ENCODE measurements at regions not wholly inside any gene's neighbourhood (a gene's known extent, or its start where the extent isn't known, plus 50 kb on each side); places are given as distances from the start of the nearest gene placed in this dataset.

DNA sequence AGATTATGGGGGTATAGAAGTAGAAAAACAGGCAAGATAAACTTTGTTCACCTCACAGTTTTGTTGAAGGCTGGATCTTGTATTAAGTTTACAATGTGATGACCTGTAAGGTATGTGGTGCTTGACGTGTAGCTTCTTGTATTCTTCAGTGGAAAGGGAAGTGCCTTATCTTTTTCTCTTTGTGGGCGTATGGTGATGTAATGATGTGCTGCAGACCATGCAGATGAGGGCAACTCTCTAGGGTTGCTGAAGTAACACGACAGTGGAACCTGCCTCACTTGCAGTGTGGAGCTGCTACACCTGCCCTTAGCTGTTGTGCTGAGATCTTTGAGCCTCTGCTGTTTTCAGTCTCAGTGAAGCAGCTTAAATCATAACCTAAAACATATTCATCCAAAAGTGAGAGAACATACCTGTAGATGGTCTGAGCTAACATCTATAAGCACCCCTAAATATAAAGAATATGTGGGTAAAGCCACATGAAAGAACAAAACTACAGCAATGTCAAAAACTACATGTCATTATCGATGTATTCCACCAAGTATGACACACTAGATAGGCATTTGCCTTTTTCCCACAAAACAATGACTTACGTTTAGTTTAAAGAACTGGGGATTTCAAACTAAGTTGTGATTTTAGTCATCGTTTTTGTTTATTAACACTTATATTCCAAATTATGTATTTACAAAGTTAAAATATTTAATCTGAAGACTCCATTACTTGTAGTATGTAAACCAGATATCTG, 1144.1 kb downstream of the CNTNAP5 start:
- H3K4me2 ChIP-seq (ENCODE audit: low read length) = no peak overlapping the region
- no peak for TF ChIP-seq EZH2phosphoT487 (IDR thresholded peaks at IDR 0.05; ENCODE audit: low read depth)
- TF ChIP-seq, protein P1, sequence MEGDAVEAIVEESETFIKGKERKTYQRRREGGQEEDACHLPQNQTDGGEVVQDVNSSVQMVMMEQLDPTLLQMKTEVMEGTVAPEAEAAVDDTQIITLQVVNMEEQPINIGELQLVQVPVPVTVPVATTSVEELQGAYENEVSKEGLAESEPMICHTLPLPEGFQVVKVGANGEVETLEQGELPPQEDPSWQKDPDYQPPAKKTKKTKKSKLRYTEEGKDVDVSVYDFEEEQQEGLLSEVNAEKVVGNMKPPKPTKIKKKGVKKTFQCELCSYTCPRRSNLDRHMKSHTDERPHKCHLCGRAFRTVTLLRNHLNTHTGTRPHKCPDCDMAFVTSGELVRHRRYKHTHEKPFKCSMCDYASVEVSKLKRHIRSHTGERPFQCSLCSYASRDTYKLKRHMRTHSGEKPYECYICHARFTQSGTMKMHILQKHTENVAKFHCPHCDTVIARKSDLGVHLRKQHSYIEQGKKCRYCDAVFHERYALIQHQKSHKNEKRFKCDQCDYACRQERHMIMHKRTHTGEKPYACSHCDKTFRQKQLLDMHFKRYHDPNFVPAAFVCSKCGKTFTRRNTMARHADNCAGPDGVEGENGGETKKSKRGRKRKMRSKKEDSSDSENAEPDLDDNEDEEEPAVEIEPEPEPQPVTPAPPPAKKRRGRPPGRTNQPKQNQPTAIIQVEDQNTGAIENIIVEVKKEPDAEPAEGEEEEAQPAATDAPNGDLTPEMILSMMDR (IDR thresholded peaks at IDR 0.05; ENCODE audit: low read depth, low read length) = no peak
- H3K9me3 ChIP-seq (ENCODE audit: insufficient read depth, low read length) = no peaks in the 10 kb centered on the region
- no peaks in the 10 kb centered on the region for H3K27me3 ChIP-seq (ENCODE audit: low read depth, low read length)
- no peak overlapping the region for H3K9ac ChIP-seq (ENCODE audit: low read length)
- H3K79me2 ChIP-seq (ENCODE audit: low read length) = no peaks in the 10 kb centered on the region
- H4K20me1 ChIP-seq (ENCODE audit: insufficient read depth, low read length) = no peaks in the 10 kb centered on the region
- no peaks in the 10 kb centered on the region for H3K4me1 ChIP-seq (ENCODE audit: low read length)
- H3K4me3 ChIP-seq (ENCODE audit: low read length) = no peak overlapping the region
- peak overlapping the region; percentile 25; the same call in 1 of the 2 replicates for H2AFZ ChIP-seq (ENCODE audit: low read depth, low read length)
- no peak overlapping the region for H3K27ac ChIP-seq (ENCODE audit: low read length)
- no peaks in the 10 kb centered on the region for H3K36me3 ChIP-seq (replicated peaks; ENCODE audit: low read depth, low read length)

- no peak overlapping the region for H3K27ac ChIP-seq (ENCODE audit: low read length)
- no peaks in the 10 kb centered on the region for H3K79me2 ChIP-seq (ENCODE audit: low read length)
- H3K9me3 ChIP-seq (ENCODE audit: insufficient read depth, low read length) = no peaks in the 10 kb centered on the region
- H3K4me2 ChIP-seq (ENCODE audit: low read length) = no peak overlapping the region
- H3K4me1 ChIP-seq (ENCODE audit: low read length) = no peaks in the 10 kb centered on the region
- H2AFZ ChIP-seq (ENCODE audit: low read depth, low read length) = no peak overlapping the region; the same call in 1 of the 2 replicates
- no peak overlapping the region for H3K4me3 ChIP-seq (ENCODE audit: low read length)
- H3K9ac ChIP-seq (ENCODE audit: low read length) = no peak overlapping the region
- no peaks in the 10 kb centered on the region for H3K36me3 ChIP-seq (replicated peaks; ENCODE audit: low read depth, low read length)
- H3K27me3 ChIP-seq (ENCODE audit: low read depth, low read length) = no peaks in the 10 kb centered on the region
- H4K20me1 ChIP-seq (ENCODE audit: insufficient read depth, low read length) = no peaks in the 10 kb centered on the region
- TF ChIP-seq EZH2phosphoT487 (IDR thresholded peaks at IDR 0.05; ENCODE audit: low read depth) = no peak
- TF ChIP-seq, protein P1 (IDR thresholded peaks at IDR 0.05; ENCODE audit: low read depth, low read length) = no peak
These were observed 1144.7 kb downstream of the CNTNAP5 start for GRCh38 chr2:125169764-125170146.

GRCh38 chr2:125172181-125172580, 1147.1 kb downstream of the CNTNAP5 start:
- Histone ChIP-seq H4K20me1 (ENCODE audit: insufficient read depth, low read length) (no peaks in the 10 kb centered on the region), H3K4me3 (ENCODE audit: low read length) (no peak overlapping the region), H3K27me3 (ENCODE audit: low read depth, low read length) (no peaks in the 10 kb centered on the region), H3K27ac (ENCODE audit: low read length) (no peak overlapping the region), H2AFZ (ENCODE audit: low read depth, low read length) (no peak overlapping the region), H3K9ac (ENCODE audit: low read length) (no peak overlapping the region), H3K79me2 (ENCODE audit: low read length) (no peaks in the 10 kb centered on the region), H3K9me3 (ENCODE audit: insufficient read depth, low read length) (no peaks in the 10 kb centered on the region), H3K4me2 (ENCODE audit: low read length) (no peak overlapping the region), H3K36me3 (replicated peaks; ENCODE audit: low read depth, low read length) (no peaks in the 10 kb centered on the region), H3K4me1 (ENCODE audit: low read length) (no peaks in the 10 kb centered on the region)
- TF ChIP-seq, protein P1 (IDR thresholded peaks at IDR 0.05; ENCODE audit: low read depth, low read length) = no peak
- TF ChIP-seq EZH2phosphoT487 (IDR thresholded peaks at IDR 0.05; ENCODE audit: low read depth) = no peak

DNA sequence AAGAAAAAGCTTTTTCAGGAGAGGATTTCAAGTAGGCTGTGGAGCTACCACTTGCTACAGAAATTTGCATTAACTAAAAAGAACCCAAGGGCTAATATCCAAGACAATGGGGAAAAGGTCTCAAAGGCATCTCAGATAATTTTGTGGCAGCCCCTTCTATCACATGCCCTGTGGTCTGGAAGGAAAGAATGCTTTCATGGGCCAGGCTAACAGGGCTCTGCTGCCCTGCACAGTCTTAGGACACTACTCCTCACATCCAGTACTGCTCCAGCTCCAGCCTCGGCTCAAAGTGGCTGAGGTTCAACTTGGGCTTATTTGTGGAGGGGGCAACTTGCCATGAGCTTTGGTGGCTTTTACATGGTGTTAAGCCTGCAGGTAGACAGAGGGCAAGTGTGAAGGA, 1150.3 kb downstream of the CNTNAP5 start:
- Histone ChIP-seq H3K36me3 (replicated peaks; ENCODE audit: low read depth, low read length) (no peaks in the 10 kb centered on the region), H3K4me1 (ENCODE audit: low read length) (no peaks in the 10 kb centered on the region), H3K4me2 (ENCODE audit: low read length) (no peak overlapping the region), H3K9me3 (ENCODE audit: insufficient read depth, low read length) (no peaks in the 10 kb centered on the region), H3K27ac (ENCODE audit: low read length) (no peak overlapping the region), H3K9ac (ENCODE audit: low read length) (no peak overlapping the region), H4K20me1 (ENCODE audit: insufficient read depth, low read length) (no peaks in the 10 kb centered on the region), H2AFZ (ENCODE audit: low read depth, low read length) (no peak overlapping the region), H3K79me2 (ENCODE audit: low read length) (no peaks in the 10 kb centered on the region), H3K4me3 (ENCODE audit: low read length) (no peak overlapping the region), H3K27me3 (ENCODE audit: low read depth, low read length) (no peaks in the 10 kb centered on the region)
- TF ChIP-seq, protein P1 (IDR thresholded peaks at IDR 0.05; ENCODE audit: low read depth, low read length) = no peak
- no peak for TF ChIP-seq EZH2phosphoT487 (IDR thresholded peaks at IDR 0.05; ENCODE audit: low read depth)
